Stomach (tissue), 8 donors: ENCODE measurements at regions not wholly inside any gene's neighbourhood (a gene's known extent, or its start where the extent isn't known, plus 50 kb on each side); places are given as distances from the start of the nearest gene placed in this dataset.
"Not testable (repeated sequence)": the region's sequence is repeated elsewhere in the genome, so short reads cannot be mapped to it uniquely, and the experiment has no call there.

Experiments
- DNase-seq, 2 donors: peaks; one replicate each; pipeline versions ENCODE4 v3.0.0 to v3.0.0-alpha.2; 2013 to 2019
- H3K27ac ChIP-seq, 5 donors: fragments of 200-600 bp in 4 of 5; sonication (generic) in 4 of 5; one replicate each; pipeline ENCODE4 v1.5.1; 2013 to 2019; ENCODE audit warnings: mild to moderate bottlenecking in 1 of 5, moderate library complexity in 1 of 5
- H3K27me3 ChIP-seq, 3 donors: fragments of 200-600 bp; sonication (generic); one replicate each; pipeline ENCODE4 v1.5.1; 2017 to 2019; ENCODE audit warnings: mixed run types in 1 of 3
- H3K36me3 ChIP-seq, 4 donors: fragments of 200-600 bp; sonication (generic); 1 replicate in 3 of 4; 2 replicates in 1 of 4; pipeline ENCODE4 v1.5.1; 2016 to 2019
- H3K4me1 ChIP-seq, 4 donors: fragments of 200-600 bp; sonication (generic); one replicate each; pipeline ENCODE4 v1.5.1; 2016 to 2019
- H3K4me3 ChIP-seq, 4 donors: fragments of 200-600 bp; sonication (generic) in 3 of 4; one replicate each; pipeline ENCODE4 v1.5.1; 2016 to 2019; ENCODE audit warnings: mild to moderate bottlenecking in 1 of 4
- H3K9me3 ChIP-seq, 4 donors: fragments of 200-600 bp; sonication (generic); one replicate each; pipeline ENCODE4 v1.5.1; 2016 to 2019
- EP300 ChIP-seq: sonication (generic); formaldehyde crosslinking; IDR thresholded peaks from one replicate; pipeline ENCODE4 v1.6.1; 2017; ENCODE audit warnings: antibody characterized with exemption
- POLR2A ChIP-seq, 4 donors: fragments of 450-650 bp; IDR thresholded peaks; one replicate each; pipeline ENCODE4 v1.6.1; 2016; ENCODE audit warnings: antibody characterized with exemption in 4 of 4, control low read depth in 2 of 4, mild to moderate bottlenecking in 1 of 4, moderate library complexity in 1 of 4
- POLR2AphosphoS5 ChIP-seq, 3 donors: sonication (generic); formaldehyde crosslinking; IDR thresholded peaks; one replicate each; pipeline ENCODE4 v1.6.1; 2016; ENCODE audit warnings: antibody characterized with exemption in 3 of 3
- WGBS, 5 donors: extraction: QIAGEN DNeasy Blood & Tissue Kit in 3 of 5; methylation state at CpG; one replicate each; pipeline versions ENCODE4 v1.1.5 to v1.1.7; 2013 to 2018; 5-methylcytosine and 5-hydroxymethylcytosine counted together
- intact Hi-C: fragments of 100-400 bp; cut with DNase I; formaldehyde crosslinking; loops from one replicate; pipeline ENCODE4 v1.15.1; 2023; ENCODE audit warnings: low total_unique reads
- TF ChIP-seq, protein P1 (sequence below), 7 experiments: fragments of 450-650 bp in 4 of 7; fragments of 200-600 bp in 3 of 7; sonication (generic) in 3 of 7; IDR thresholded peaks; one replicate each; pipeline ENCODE4 v1.5.1; 2016 to 2019; ENCODE audit warnings: antibody characterized with exemption in 7 of 7, control low read depth in 2 of 7, mild to moderate bottlenecking in 1 of 7
- donor health status: healthy with polysubstance abuse.
- donor health status: Bipolar disorder and iron deficiency.
- donor health status: healthy.

DNA sequence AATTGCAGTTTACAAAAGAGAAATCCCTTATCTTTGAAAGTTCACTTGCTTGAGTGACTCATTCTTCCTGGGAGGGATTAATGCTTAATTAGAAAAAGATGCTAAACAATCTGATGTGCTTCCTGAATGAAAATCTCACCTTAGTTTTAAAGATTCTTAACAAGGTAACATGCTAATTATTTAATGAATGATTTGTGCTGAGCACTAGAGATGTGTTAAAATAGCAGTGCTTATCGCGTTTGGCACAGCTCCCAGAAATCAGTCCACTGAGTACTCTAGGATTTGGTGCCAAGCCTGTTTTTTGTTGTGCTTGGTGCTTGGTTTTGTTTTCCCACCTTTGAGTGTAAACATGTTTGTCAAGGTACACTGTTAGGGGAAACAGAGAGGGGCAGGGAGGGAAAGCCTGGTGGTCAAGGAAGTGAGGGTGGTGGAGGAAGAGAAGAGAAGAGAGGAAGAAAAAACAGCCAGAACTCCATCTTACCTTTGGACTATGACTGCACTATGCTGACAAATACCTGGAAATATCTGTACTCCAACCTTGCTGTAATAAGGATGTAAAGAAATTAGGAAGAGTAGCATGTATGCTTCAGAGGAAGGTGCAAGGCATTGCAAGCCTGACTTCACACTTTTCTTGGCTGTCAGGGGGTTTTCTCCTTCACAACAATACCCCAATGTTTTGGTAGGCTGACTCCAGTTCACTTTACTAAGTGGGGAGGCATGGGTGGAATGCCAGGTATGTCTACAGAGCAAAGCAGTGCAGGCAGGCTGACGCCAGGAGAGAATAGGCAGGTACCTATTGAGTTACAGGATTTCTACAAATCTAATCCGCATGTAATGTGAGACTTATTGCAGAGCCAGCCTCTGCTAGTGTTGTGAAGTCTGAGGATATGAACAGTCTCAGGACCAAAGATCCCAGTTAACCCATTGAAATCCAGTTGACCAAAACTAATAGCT lies 157.2 kb upstream of the ISL1 start:
- no peaks in the 10 kb centered on the region for H3K27me3 ChIP-seq
- peak; percentile 63 to 69 for DNase-seq
- H3K4me1 ChIP-seq, result peaks cover 0 to 16% (median 11%) of the 10 kb centered on the region in 4 donors
- peak overlapping the region in 1 of 5 donors; percentile 23 for H3K27ac ChIP-seq
- H3K4me3 ChIP-seq, result no peak overlapping the region
- TF ChIP-seq, protein P1, sequence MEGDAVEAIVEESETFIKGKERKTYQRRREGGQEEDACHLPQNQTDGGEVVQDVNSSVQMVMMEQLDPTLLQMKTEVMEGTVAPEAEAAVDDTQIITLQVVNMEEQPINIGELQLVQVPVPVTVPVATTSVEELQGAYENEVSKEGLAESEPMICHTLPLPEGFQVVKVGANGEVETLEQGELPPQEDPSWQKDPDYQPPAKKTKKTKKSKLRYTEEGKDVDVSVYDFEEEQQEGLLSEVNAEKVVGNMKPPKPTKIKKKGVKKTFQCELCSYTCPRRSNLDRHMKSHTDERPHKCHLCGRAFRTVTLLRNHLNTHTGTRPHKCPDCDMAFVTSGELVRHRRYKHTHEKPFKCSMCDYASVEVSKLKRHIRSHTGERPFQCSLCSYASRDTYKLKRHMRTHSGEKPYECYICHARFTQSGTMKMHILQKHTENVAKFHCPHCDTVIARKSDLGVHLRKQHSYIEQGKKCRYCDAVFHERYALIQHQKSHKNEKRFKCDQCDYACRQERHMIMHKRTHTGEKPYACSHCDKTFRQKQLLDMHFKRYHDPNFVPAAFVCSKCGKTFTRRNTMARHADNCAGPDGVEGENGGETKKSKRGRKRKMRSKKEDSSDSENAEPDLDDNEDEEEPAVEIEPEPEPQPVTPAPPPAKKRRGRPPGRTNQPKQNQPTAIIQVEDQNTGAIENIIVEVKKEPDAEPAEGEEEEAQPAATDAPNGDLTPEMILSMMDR (IDR thresholded peaks at IDR 0.05), result no peak
- TF ChIP-seq POLR2AphosphoS5 (IDR thresholded peaks at IDR 0.05), result no peak
- no peak for TF ChIP-seq POLR2A (IDR thresholded peaks at IDR 0.05)
- no peak for TF ChIP-seq EP300
- H3K36me3 ChIP-seq, result no peaks in the 10 kb centered on the region
- WGBS, 5 donors, result 13 to 25% (median 23%) methylated on average over 4 of the region's 4 CpGs
- peaks cover 0 to 13% (median 11%) of the 10 kb centered on the region in 4 donors for H3K9me3 ChIP-seq
- intact Hi-C loops, result no loop called here

DNA sequence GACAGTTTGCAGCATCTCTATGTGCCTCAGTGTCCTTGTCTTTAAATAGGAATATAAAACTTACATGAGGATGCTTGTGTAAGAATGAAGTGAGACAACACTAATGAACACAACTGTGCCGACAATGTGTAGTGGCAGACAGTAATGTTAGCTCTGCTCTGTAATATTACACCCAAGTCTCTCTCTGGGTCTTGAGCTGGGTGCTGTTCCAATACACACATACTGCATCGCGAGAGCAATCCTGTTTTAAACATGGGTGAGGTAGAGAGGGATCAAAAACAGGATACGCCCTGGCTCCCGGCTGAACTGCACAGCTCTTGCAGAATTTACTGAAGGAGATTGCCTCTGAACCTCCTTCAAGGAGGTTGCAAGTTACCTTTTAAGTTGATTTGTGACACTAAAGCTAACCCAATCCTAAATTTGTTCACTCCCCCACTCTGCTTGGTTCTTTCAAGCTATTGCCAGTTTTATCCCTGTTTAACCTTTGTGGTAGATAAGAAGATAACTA lies 155.2 kb upstream of the ISL1 start:
- TF ChIP-seq EP300 (no peak), POLR2A (IDR thresholded peaks at IDR 0.05) (no peak), POLR2AphosphoS5 (IDR thresholded peaks at IDR 0.05) (no peak)
- TF ChIP-seq, protein P1 (IDR thresholded peaks at IDR 0.05), result no peak
- DNase-seq, result no peak
- no peak overlapping the region for H3K27ac ChIP-seq
- H3K36me3 ChIP-seq, result no peaks in the 10 kb centered on the region
- 60 to 87% (median 68%) methylated on average over 5 of the region's 5 CpGs for WGBS, 5 donors
- peaks cover 0 to 16% (median 11%) of the 10 kb centered on the region in 4 donors for H3K4me1 ChIP-seq
- H3K27me3 ChIP-seq, result no peaks in the 10 kb centered on the region
- H3K4me3 ChIP-seq, result no peak overlapping the region
- peaks cover 0 to 19% (median 15%) of the 10 kb centered on the region in 4 donors for H3K9me3 ChIP-seq
- intact Hi-C loops, result no loop called here

DNA sequence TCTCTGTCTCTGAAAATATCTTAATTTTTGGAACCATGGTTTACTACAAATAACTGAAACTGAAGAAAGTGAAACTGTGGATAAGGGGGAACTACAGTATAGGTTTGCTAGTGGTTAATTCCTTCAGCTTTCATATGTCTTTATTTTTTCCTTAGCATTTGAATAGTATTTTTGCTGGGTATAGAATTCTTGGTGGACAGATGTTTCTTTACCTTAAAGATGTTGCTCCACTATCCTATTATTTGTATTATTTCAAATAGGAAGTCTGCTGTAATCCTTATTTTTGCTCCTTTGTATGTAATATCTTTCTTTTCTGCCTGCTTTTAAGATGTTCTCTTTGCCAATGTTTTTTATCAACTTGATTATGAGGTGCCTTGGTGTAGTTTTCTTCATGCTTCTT lies 152.9 kb upstream of the ISL1 start:
- H3K27ac ChIP-seq, result no peak overlapping the region
- H3K9me3 ChIP-seq, result peaks cover 0 to 19% (median 15%) of the 10 kb centered on the region in 4 donors
- H3K4me3 ChIP-seq, result no peak overlapping the region
- no peaks in the 10 kb centered on the region for H3K27me3 ChIP-seq
- intact Hi-C loops, result no loop called here
- no peak for DNase-seq
- no peaks in the 10 kb centered on the region for H3K36me3 ChIP-seq
- H3K4me1 ChIP-seq, result peaks cover 0 to 14% (median 10%) of the 10 kb centered on the region in 4 donors
- no peak for TF ChIP-seq POLR2AphosphoS5 (IDR thresholded peaks at IDR 0.05)
- no peak for TF ChIP-seq EP300
- TF ChIP-seq POLR2A (IDR thresholded peaks at IDR 0.05), result no peak
- TF ChIP-seq, protein P1 (IDR thresholded peaks at IDR 0.05), result no peak

DNA sequence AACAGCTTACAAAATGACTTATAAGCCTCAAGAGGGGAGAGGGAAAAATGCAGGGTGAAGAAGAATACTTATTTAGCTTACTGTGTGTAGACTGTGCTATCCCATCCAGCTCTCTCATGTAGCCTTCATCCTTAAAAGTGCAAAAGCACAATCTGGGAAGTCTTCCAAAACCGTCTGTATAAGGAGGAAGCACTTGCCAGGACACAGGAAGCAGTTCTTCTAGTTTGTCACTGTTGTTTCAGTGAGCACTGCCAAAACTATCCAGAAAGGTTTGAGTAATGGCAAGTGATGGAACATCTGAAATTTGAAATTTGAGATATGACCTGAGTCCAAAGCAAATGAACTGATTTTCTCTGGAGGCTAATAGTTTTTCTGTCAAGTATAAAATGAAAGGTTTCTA lies 140.8 kb upstream of the ISL1 start:
- no peak overlapping the region for H3K27ac ChIP-seq
- no peaks in the 10 kb centered on the region for H3K9me3 ChIP-seq
- H3K4me3 ChIP-seq, result no peak overlapping the region
- DNase-seq, result peak in 1 of 2 donors; percentile 9
- intact Hi-C loops, result no loop called here
- H3K4me1 ChIP-seq, result no peaks in the 10 kb centered on the region
- H3K36me3 ChIP-seq, result no peaks in the 10 kb centered on the region
- TF ChIP-seq EP300 (no peak), POLR2AphosphoS5 (IDR thresholded peaks at IDR 0.05) (no peak), POLR2A (IDR thresholded peaks at IDR 0.05) (no peak)
- TF ChIP-seq, protein P1 (IDR thresholded peaks at IDR 0.05), result no peak
- 17 to 31% (median 18%) methylated on average over 1 of the region's 1 CpG for WGBS, 5 donors
- no peaks in the 10 kb centered on the region for H3K27me3 ChIP-seq

DNA sequence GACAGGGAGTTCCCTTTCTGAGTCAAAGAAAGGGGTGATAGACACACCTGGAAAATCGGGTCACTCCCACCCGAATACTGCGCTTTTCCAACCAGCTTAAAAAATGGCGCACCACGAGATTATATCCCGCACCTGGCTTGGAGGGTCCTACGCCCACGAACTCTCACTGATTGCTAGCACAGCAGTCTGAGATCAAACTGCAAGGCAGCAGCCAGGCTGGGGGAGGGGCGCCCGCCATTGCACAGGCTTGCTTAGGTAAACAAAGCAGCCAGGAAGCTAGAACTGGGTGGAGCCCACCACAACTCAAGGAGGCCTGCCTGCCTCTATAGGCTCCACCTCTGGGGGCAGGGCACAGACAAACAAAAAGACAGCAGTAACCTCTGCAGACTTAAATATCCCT lies 132.3 kb upstream of the ISL1 start:
- WGBS, 5 donors, result 88 to 94% (median 89%) methylated on average over 9 to 10 of the region's 10 CpGs
- H3K27ac ChIP-seq, DNase-seq, H3K27me3 ChIP-seq, H3K9me3 ChIP-seq, H3K4me3 ChIP-seq, intact Hi-C loops, H3K36me3 ChIP-seq, H3K4me1 ChIP-seq: not testable (repeated sequence)
